ENCODE measurements at regions not wholly inside any gene's neighbourhood (a gene's known extent, or its start where the extent isn't known, plus 50 kb on each side); places are given as distances from the start of the nearest gene placed in this dataset.

DNA sequence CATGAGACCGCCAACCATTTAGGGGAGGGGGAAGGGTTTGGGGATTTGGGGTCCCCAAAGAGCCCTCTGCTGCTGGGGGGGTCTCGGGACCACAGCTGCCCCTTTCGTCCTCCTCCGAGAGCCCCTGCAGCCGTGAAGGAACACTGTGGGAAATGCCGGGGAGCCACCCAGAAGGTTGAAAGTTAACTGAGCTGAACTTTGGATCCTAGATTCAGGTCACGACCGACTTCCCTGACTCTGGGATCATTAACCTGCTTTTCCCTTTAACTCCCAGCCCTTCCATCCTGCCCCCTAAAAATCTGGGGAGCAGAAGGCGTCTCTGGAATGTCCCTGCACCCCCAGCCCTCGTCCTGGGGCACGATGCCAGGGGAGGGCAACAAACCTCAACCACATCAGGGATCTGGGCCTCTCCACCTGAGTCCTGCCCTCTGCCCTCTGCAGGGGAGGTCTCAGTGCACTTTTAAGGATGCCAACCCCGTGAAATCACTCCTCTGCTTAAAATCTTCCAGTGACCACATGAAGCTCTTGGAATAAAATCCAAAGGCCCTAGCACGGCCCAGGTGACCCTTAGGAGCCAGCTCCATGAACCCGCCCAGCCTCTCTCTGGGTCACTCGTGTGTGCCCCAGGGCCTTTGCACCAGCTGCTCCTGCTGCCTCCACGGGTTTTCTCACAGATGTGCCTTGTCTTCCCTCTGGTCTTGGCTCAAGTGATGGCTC lies 95.0 kb downstream of the RFLNA start:
- WGBS, 2 donors, result 25 to 69% methylated on average over 16 of the region's 16 CpGs
- Histone ChIP-seq H3K9me3 (no peaks in the 10 kb centered on the region), H3K27ac (peak overlapping the region; percentile 94 to 99 (median 96)), H3K36me3 (peaks cover 0 to 11% (median 7%) of the 10 kb centered on the region in 4 donors), H3K4me1 (peaks cover 0 to 98% (median 97%) of the 10 kb centered on the region in 4 donors), H3K27me3 (no peaks in the 10 kb centered on the region), H3K4me3 (peak overlapping the region in 3 of 4 donors; percentile 54 to 61 (median 60))
- TF ChIP-seq POLR2AphosphoS5 (IDR thresholded peaks at IDR 0.05), result peak in 1 of 4 donors; percentile 6
- TF ChIP-seq, protein P1, sequence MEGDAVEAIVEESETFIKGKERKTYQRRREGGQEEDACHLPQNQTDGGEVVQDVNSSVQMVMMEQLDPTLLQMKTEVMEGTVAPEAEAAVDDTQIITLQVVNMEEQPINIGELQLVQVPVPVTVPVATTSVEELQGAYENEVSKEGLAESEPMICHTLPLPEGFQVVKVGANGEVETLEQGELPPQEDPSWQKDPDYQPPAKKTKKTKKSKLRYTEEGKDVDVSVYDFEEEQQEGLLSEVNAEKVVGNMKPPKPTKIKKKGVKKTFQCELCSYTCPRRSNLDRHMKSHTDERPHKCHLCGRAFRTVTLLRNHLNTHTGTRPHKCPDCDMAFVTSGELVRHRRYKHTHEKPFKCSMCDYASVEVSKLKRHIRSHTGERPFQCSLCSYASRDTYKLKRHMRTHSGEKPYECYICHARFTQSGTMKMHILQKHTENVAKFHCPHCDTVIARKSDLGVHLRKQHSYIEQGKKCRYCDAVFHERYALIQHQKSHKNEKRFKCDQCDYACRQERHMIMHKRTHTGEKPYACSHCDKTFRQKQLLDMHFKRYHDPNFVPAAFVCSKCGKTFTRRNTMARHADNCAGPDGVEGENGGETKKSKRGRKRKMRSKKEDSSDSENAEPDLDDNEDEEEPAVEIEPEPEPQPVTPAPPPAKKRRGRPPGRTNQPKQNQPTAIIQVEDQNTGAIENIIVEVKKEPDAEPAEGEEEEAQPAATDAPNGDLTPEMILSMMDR (IDR thresholded peaks at IDR 0.05), result no peak
- DNase-seq, result no peak
- intact Hi-C loops (cut with DNase I), result loop anchor here (10.0 kb wide), 1 partner anchor 525 kb away; the partner anchor contains the start of gene UBC

- Histone ChIP-seq H3K27ac (peak overlapping the region; percentile 94 to 99 (median 96)), H3K4me3 (peak overlapping the region; percentile 28 to 61 (median 57)), H3K4me1 (peaks cover 0 to 98% (median 97%) of the 10 kb centered on the region in 4 donors), H3K36me3 (peaks cover 0 to 16% (median 8%) of the 10 kb centered on the region in 4 donors), H3K9me3 (no peaks in the 10 kb centered on the region), H3K27me3 (no peaks in the 10 kb centered on the region)
- intact Hi-C loops (cut with DNase I), result loop anchor here (10.0 kb wide), 1 partner anchor 526 kb away; the partner anchor contains the start of gene UBC
- TF ChIP-seq, protein P1 (IDR thresholded peaks at IDR 0.05), result peak in 1 of 4 experiments; percentile 18
- TF ChIP-seq POLR2A (IDR thresholded peaks at IDR 0.05) (peak; percentile 35 to 69), POLR2AphosphoS5 (IDR thresholded peaks at IDR 0.05) (peak; percentile 69 to 93 (median 84)), EP300 (IDR thresholded peaks at IDR 0.05) (peak in 1 of 4 donors; percentile 50)
- peak; percentile 96 for DNase-seq
- 3 to 8% methylated on average over 39 of the region's 39 CpGs for WGBS, 2 donors
Measured at GRCh38 chr12:124389138-124389724, 94.3 kb downstream of the RFLNA start.

DNA sequence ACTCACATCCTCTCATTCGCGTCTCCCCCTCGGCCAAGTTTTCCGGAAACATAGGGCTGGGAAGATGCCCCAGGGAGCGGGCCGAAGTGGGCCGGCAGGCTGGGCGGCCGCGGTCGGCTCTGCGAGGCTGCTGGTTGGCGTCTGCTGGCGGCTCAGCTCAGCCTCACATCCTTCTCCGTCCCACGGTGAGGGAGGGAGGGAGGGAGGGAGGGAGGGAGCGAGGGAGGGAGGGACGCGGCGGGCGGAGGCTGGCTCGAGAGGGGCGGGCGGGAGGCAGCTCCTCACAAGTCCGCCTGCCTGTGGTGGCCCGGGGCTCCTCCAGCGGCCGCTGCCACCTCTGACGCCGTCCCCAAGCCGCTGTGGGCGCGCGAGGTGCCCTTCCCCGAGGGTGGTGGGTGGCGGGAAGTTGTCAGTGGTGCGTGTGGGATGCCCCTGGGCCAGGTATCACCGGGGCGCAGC lies 93.8 kb downstream of the RFLNA start:
- 5 to 8% methylated on average over 39 of the region's 39 CpGs for WGBS, 2 donors
- Histone ChIP-seq H3K27ac (peak overlapping the region; percentile 94 to 99 (median 96)), H3K4me3 (peak overlapping the region; percentile 28 to 61 (median 57)), H3K4me1 (peaks cover 0 to 98% (median 92%) of the 10 kb centered on the region in 4 donors), H3K9me3 (no peaks in the 10 kb centered on the region), H3K27me3 (no peaks in the 10 kb centered on the region), H3K36me3 (peaks cover 0 to 21% (median 9%) of the 10 kb centered on the region in 4 donors)
- intact Hi-C loops (cut with DNase I), result loop anchor here (10.0 kb wide), 1 partner anchor 526 kb away; the partner anchor contains the start of gene UBC
- DNase-seq, result peak; percentile 95
- TF ChIP-seq EP300 (IDR thresholded peaks at IDR 0.05) (no peak), POLR2A (IDR thresholded peaks at IDR 0.05) (peak; percentile 54 to 57), POLR2AphosphoS5 (IDR thresholded peaks at IDR 0.05) (peak; percentile 33 to 77 (median 56))
- TF ChIP-seq, protein P1 (IDR thresholded peaks at IDR 0.05), result no peak

- no peak for TF ChIP-seq EP300 (IDR thresholded peaks at IDR 0.05)
- no peak for TF ChIP-seq POLR2A (IDR thresholded peaks at IDR 0.05)
- TF ChIP-seq, protein P1 (IDR thresholded peaks at IDR 0.05), result no peak
- no peak for TF ChIP-seq POLR2AphosphoS5 (IDR thresholded peaks at IDR 0.05)
- no peak for DNase-seq
- H3K27ac ChIP-seq, result peak overlapping the region; percentile 94 to 99 (median 96)
- peak overlapping the region; percentile 28 to 61 (median 57) for H3K4me3 ChIP-seq
- intact Hi-C loops (cut with DNase I), result loop anchor here (10.0 kb wide), 1 partner anchor 527 kb away; the partner anchor contains the start of gene UBC
- H3K4me1 ChIP-seq, result peaks cover 0 to 96% (median 87%) of the 10 kb centered on the region in 4 donors
- WGBS, 2 donors, result 72 to 76% methylated on average over 15 of the region's 15 CpGs
- H3K36me3 ChIP-seq, result peaks cover 0 to 26% (median 11%) of the 10 kb centered on the region in 4 donors
- H3K27me3 ChIP-seq, result no peaks in the 10 kb centered on the region
- no peaks in the 10 kb centered on the region for H3K9me3 ChIP-seq
Measured at GRCh38 chr12:124388038-124388671, 93.3 kb downstream of the RFLNA start.
